GM21619 (cell line): ENCODE measurements at regions not wholly inside any gene's neighbourhood (a gene's known extent, or its start where the extent isn't known, plus 50 kb on each side); places are given as distances from the start of the nearest gene placed in this dataset.
"Not testable (repeated sequence)": the region's sequence is repeated elsewhere in the genome, so short reads cannot be mapped to it uniquely, and the experiment has no call there.

ENCODE experiments used
- ATAC-seq: cut with Tn5 transposase; IDR thresholded peaks from one replicate; pipeline ENCODE4 v1.9.1; 2021; ENCODE audit not compliant: unreplicated experiment

- ATAC-seq, result no peak
These were observed 417.2 kb upstream of the ATP10A start for GRCh38 chr15:26280281-26280680.

- no peak for ATAC-seq
These were observed 398.8 kb upstream of the ATP10A start for GRCh38 chr15:26261966-26262365.

- ATAC-seq, result no peak
These were observed 398.3 kb upstream of the ATP10A start for GRCh38 chr15:26261413-26261812.

- no peak for ATAC-seq
These were observed 397.5 kb upstream of the ATP10A start for GRCh38 chr15:26260517-26261133.

GRCh38 chr15:26259581-26259980, 396.5 kb upstream of the ATP10A start:
- ATAC-seq, result no peak

- not testable (repeated sequence) for ATAC-seq
These were observed 381.7 kb upstream of the ATP10A start for GRCh38 chr15:26244782-26245181.

GRCh38 chr15:26243382-26243781, 380.3 kb upstream of the ATP10A start:
- no peak for ATAC-seq

GRCh38 chr15:26242565-26243071, 379.5 kb upstream of the ATP10A start:
- ATAC-seq, result no peak

- ATAC-seq, result no peak
These were observed 372.7 kb upstream of the ATP10A start for GRCh38 chr15:26235864-26236263.

- no peak for ATAC-seq
These were observed 372.0 kb upstream of the ATP10A start for GRCh38 chr15:26234976-26235767.

- no peak for ATAC-seq
These were observed 369.6 kb upstream of the ATP10A start for GRCh38 chr15:26232691-26233090.

GRCh38 chr15:26231096-26231495, 368.0 kb upstream of the ATP10A start:
- ATAC-seq, result no peak

GRCh38 chr15:26224266-26224665, 361.1 kb upstream of the ATP10A start:
- no peak for ATAC-seq

GRCh38 chr15:26223720-26224119, 360.6 kb upstream of the ATP10A start:
- ATAC-seq, result no peak

- ATAC-seq, result no peak
These were observed 359.7 kb upstream of the ATP10A start for GRCh38 chr15:26222781-26223180.

- ATAC-seq, result not testable (repeated sequence)
These were observed 353.9 kb upstream of the ATP10A start for GRCh38 chr15:26217043-26217442.

- ATAC-seq, result no peak
These were observed 351.2 kb upstream of the ATP10A start for GRCh38 chr15:26214290-26214689.

- ATAC-seq, result no peak
These were observed 350.3 kb upstream of the ATP10A start for GRCh38 chr15:26213427-26213826.

GRCh38 chr15:26212109-26212508, 349.0 kb upstream of the ATP10A start:
- no peak for ATAC-seq

GRCh38 chr15:26210980-26211379, 347.9 kb upstream of the ATP10A start:
- no peak for ATAC-seq

- ATAC-seq, result no peak
These were observed 338.2 kb upstream of the ATP10A start for GRCh38 chr15:26201177-26201858.

- no peak for ATAC-seq
These were observed 337.3 kb upstream of the ATP10A start for GRCh38 chr15:26200427-26200826.
